BLaER1 (cell line): ENCODE measurements at regions not wholly inside any gene's neighbourhood (a gene's known extent, or its start where the extent isn't known, plus 50 kb on each side); places are given as distances from the start of the nearest gene placed in this dataset.
"Not testable (repeated sequence)": the region's sequence is repeated elsewhere in the genome, so short reads cannot be mapped to it uniquely, and the experiment has no call there.

Source experiments
- H3K27ac ChIP-seq: shearing (Covaris generic); formaldehyde crosslinking; 2 replicates; pipeline ENCODE4 v1.8.1; 2022
- H3K27me3 ChIP-seq: shearing (Covaris generic); formaldehyde crosslinking; 2 replicates; pipeline ENCODE4 v1.8.1; 2022
- H3K36me3 ChIP-seq: shearing (Covaris generic); formaldehyde crosslinking; 2 replicates; pipeline ENCODE4 v1.8.1; 2022
- H3K4me1 ChIP-seq: shearing (Covaris generic); formaldehyde crosslinking; 2 replicates; pipeline ENCODE4 v1.8.1; 2022
- H3K4me2 ChIP-seq: shearing (Covaris generic); formaldehyde crosslinking; 2 replicates; pipeline ENCODE4 v1.8.1; 2022
- H3K4me3 ChIP-seq: shearing (Covaris generic); formaldehyde crosslinking; 2 replicates; pipeline ENCODE4 v1.8.1; 2022
- H3K9ac ChIP-seq: shearing (Covaris generic); formaldehyde crosslinking; 2 replicates; pipeline ENCODE4 v1.8.1; 2022
- H3K9me3 ChIP-seq: shearing (Covaris generic); formaldehyde crosslinking; 2 replicates; pipeline ENCODE4 v1.8.1; 2022
- H4K20me1 ChIP-seq: shearing (Covaris generic); formaldehyde crosslinking; 2 replicates; pipeline ENCODE4 v1.8.1; 2022
- Cebpa-rat ChIP-seq: shearing (Covaris generic); IDR thresholded peaks from 2 replicates; pipeline ENCODE4 v1.8.1; 2022

- Histone ChIP-seq H3K27me3 (no peaks in the 10 kb centered on the region), H3K4me2 (no peak overlapping the region), H4K20me1 (no peaks in the 10 kb centered on the region), H3K4me1 (no peaks in the 10 kb centered on the region), H3K36me3 (no peaks in the 10 kb centered on the region), H3K9me3 (peaks cover 69% of the 10 kb centered on the region), H3K4me3 (no peak overlapping the region), H3K27ac (no peak overlapping the region), H3K9ac (no peak overlapping the region)
- no peak for TF ChIP-seq Cebpa-rat
Measured at GRCh38 chr7:121505021-121505420, 108.9 kb upstream of the FAM3C start.

- Histone ChIP-seq H3K9me3 (peaks cover 64% of the 10 kb centered on the region), H3K36me3 (no peaks in the 10 kb centered on the region), H3K4me3 (no peak overlapping the region), H3K4me1 (no peaks in the 10 kb centered on the region), H3K4me2 (no peak overlapping the region), H3K27ac (no peak overlapping the region), H3K9ac (no peak overlapping the region), H3K27me3 (no peaks in the 10 kb centered on the region), H4K20me1 (no peaks in the 10 kb centered on the region)
- TF ChIP-seq Cebpa-rat: no peak
Measured at GRCh38 chr7:121504482-121504881, 108.4 kb upstream of the FAM3C start.

GRCh38 chr7:121503730-121504129, 107.6 kb upstream of the FAM3C start:
- Histone ChIP-seq H3K9me3 (peaks cover 56% of the 10 kb centered on the region), H3K9ac (no peak overlapping the region), H3K4me2 (no peak overlapping the region), H3K4me1 (no peaks in the 10 kb centered on the region), H3K27me3 (no peaks in the 10 kb centered on the region), H3K4me3 (no peak overlapping the region), H3K27ac (no peak overlapping the region), H4K20me1 (no peaks in the 10 kb centered on the region), H3K36me3 (no peaks in the 10 kb centered on the region)
- TF ChIP-seq Cebpa-rat: no peak

GRCh38 chr7:121503039-121503438, 106.9 kb upstream of the FAM3C start:
- Histone ChIP-seq H3K4me2 (no peak overlapping the region), H3K27me3 (no peaks in the 10 kb centered on the region), H3K9me3 (peaks cover 49% of the 10 kb centered on the region), H3K4me1 (no peaks in the 10 kb centered on the region), H3K36me3 (no peaks in the 10 kb centered on the region), H3K4me3 (no peak overlapping the region), H3K27ac (no peak overlapping the region), H4K20me1 (no peaks in the 10 kb centered on the region), H3K9ac (no peak overlapping the region)
- no peak for TF ChIP-seq Cebpa-rat

GRCh38 chr7:121501566-121501965, 105.5 kb upstream of the FAM3C start:
- no peak overlapping the region for H3K9ac ChIP-seq
- H3K4me3 ChIP-seq: no peak overlapping the region
- H3K27me3 ChIP-seq: no peaks in the 10 kb centered on the region
- no peaks in the 10 kb centered on the region for H3K36me3 ChIP-seq
- peaks cover 41% of the 10 kb centered on the region for H3K9me3 ChIP-seq
- H3K27ac ChIP-seq: no peak overlapping the region
- H4K20me1 ChIP-seq: no peaks in the 10 kb centered on the region
- TF ChIP-seq Cebpa-rat: no peak
- H3K4me1 ChIP-seq: no peaks in the 10 kb centered on the region
- H3K4me2 ChIP-seq: no peak overlapping the region

GRCh38 chr7:121500360-121501058, 104.4 kb upstream of the FAM3C start:
- H3K4me1 ChIP-seq: no peaks in the 10 kb centered on the region

GRCh38 chr7:121499624-121500023, 103.5 kb upstream of the FAM3C start:
- TF ChIP-seq Cebpa-rat: no peak
- Histone ChIP-seq H3K27me3 (no peaks in the 10 kb centered on the region), H3K4me1 (no peaks in the 10 kb centered on the region), H3K9ac (no peak overlapping the region), H3K9me3 (peaks cover 21% of the 10 kb centered on the region), H3K36me3 (no peaks in the 10 kb centered on the region), H3K4me3 (no peak overlapping the region), H4K20me1 (no peaks in the 10 kb centered on the region), H3K27ac (no peak overlapping the region), H3K4me2 (no peak overlapping the region)

More at GRCh38 chr7:121500360-121501058, 104.4 kb upstream of the FAM3C start:
- Histone ChIP-seq H3K36me3 (no peaks in the 10 kb centered on the region), H3K9me3 (peaks cover 30% of the 10 kb centered on the region), H3K4me3 (no peak overlapping the region), H3K9ac (no peak overlapping the region), H4K20me1 (no peaks in the 10 kb centered on the region), H3K4me2 (no peak overlapping the region), H3K27me3 (no peaks in the 10 kb centered on the region), H3K27ac (no peak overlapping the region)
- TF ChIP-seq Cebpa-rat: no peak

- H3K36me3 ChIP-seq: no peaks in the 10 kb centered on the region
- peaks cover 13% of the 10 kb centered on the region for H3K9me3 ChIP-seq
- H3K4me3 ChIP-seq: no peak overlapping the region
- H3K4me2 ChIP-seq: no peak overlapping the region
- TF ChIP-seq Cebpa-rat: no peak
- H4K20me1 ChIP-seq: no peaks in the 10 kb centered on the region
- no peaks in the 10 kb centered on the region for H3K4me1 ChIP-seq
- H3K27me3 ChIP-seq: no peaks in the 10 kb centered on the region
- H3K27ac ChIP-seq: no peak overlapping the region
- H3K9ac ChIP-seq: no peak overlapping the region
Measured at GRCh38 chr7:121498816-121499215, 102.7 kb upstream of the FAM3C start.

- not testable (repeated sequence) for H3K4me2 ChIP-seq, H3K27ac ChIP-seq, H3K36me3 ChIP-seq, H3K4me3 ChIP-seq, H3K9ac ChIP-seq, H3K9me3 ChIP-seq, H3K27me3 ChIP-seq, H4K20me1 ChIP-seq, H3K4me1 ChIP-seq
Measured at GRCh38 chr7:121497545-121497944, 101.4 kb upstream of the FAM3C start.

- no peaks in the 10 kb centered on the region for H4K20me1 ChIP-seq
- no peak overlapping the region for H3K27ac ChIP-seq
Measured at GRCh38 chr7:121494516-121494915, 98.4 kb upstream of the FAM3C start.

GRCh38 chr7:121493553-121493952, 97.4 kb upstream of the FAM3C start:
- Histone ChIP-seq H3K9ac (no peak overlapping the region), H3K9me3 (peaks cover 6% of the 10 kb centered on the region), H3K4me2 (no peak overlapping the region), H4K20me1 (no peaks in the 10 kb centered on the region), H3K36me3 (no peaks in the 10 kb centered on the region), H3K4me1 (no peaks in the 10 kb centered on the region), H3K27ac (no peak overlapping the region), H3K27me3 (no peaks in the 10 kb centered on the region), H3K4me3 (no peak overlapping the region)
- no peak for TF ChIP-seq Cebpa-rat

More at GRCh38 chr7:121494516-121494915, 98.4 kb upstream of the FAM3C start:
- TF ChIP-seq Cebpa-rat: no peak
- Histone ChIP-seq H3K9ac (no peak overlapping the region), H3K4me3 (no peak overlapping the region), H3K4me2 (no peak overlapping the region), H3K9me3 (peaks cover 6% of the 10 kb centered on the region), H3K4me1 (no peaks in the 10 kb centered on the region), H3K27me3 (no peaks in the 10 kb centered on the region), H3K36me3 (no peaks in the 10 kb centered on the region)
